ENCODE measurements at regions not wholly inside any gene's neighbourhood (a gene's known extent, or its start where the extent isn't known, plus 50 kb on each side); places are given as distances from the start of the nearest gene placed in this dataset.

DNA sequence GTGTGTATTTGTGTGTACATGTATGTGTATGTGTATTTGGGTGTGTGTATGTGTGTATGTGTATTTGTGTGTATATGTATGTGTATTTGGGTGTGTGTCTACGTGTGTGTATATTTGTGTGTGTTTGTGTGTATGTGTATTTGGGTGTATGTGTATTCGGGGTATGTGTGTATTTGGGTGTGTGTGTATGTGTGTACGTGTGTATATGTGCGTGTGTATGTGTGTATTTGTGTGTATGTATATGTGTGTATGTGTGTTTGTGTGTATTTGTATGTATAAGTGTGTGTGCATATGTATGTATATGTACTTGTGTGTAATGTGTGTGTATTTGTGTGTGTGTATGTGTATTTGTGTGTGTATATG is 62.0 kb downstream of the HAPSTR1 start:
- no peak overlapping the region for H3K9ac ChIP-seq (ENCODE audit: low read depth, low read length, poor library complexity, severe bottlenecking)
- H3F3A ChIP-seq (ENCODE audit: low read depth) = no peaks in the 10 kb centered on the region
- no peak overlapping the region for H3K4me3 ChIP-seq (ENCODE audit: low read length, poor library complexity, severe bottlenecking)
- no peaks in the 10 kb centered on the region for H3K36me3 ChIP-seq (ENCODE audit: insufficient read depth, low read length)
- H3K79me2 ChIP-seq (ENCODE audit: insufficient read depth, low read length) = no peaks in the 10 kb centered on the region
- no peaks in the 10 kb centered on the region for H3K27me3 ChIP-seq (ENCODE audit: insufficient read depth, low read length, poor library complexity, severe bottlenecking)
- H3K9me2 ChIP-seq (replicated peaks; ENCODE audit: low read depth, low read length) = no peaks in the 10 kb centered on the region
- H4K20me1 ChIP-seq (ENCODE audit: insufficient read depth, low read length, poor library complexity, severe bottlenecking) = no peaks in the 10 kb centered on the region
- no peaks in the 10 kb centered on the region for H3K4me1 ChIP-seq (ENCODE audit: insufficient read depth, low read length, poor library complexity, severe bottlenecking)
- H3K9me3 ChIP-seq (ENCODE audit: insufficient read depth, low read depth, low read length) = no peaks in the 10 kb centered on the region
- TF ChIP-seq CTCF (conservative IDR thresholded peaks at IDR 0.05; ENCODE audit: low read length) = no peak
- H2AFZ ChIP-seq (ENCODE audit: low read length) = no peak overlapping the region
- no peak overlapping the region for H3K4me2 ChIP-seq (ENCODE audit: low read depth, low read length, poor library complexity, severe bottlenecking)

- no peaks in the 10 kb centered on the region for H3F3A ChIP-seq (ENCODE audit: low read depth)
- H3K9me2 ChIP-seq (replicated peaks; ENCODE audit: low read depth, low read length) = no peaks in the 10 kb centered on the region
- no peaks in the 10 kb centered on the region for H3K9me3 ChIP-seq (ENCODE audit: insufficient read depth, low read depth, low read length)
- TF ChIP-seq CTCF (conservative IDR thresholded peaks at IDR 0.05; ENCODE audit: low read length) (no peak), EZH2phosphoT487 (IDR thresholded peaks at IDR 0.05; ENCODE audit: borderline replicate concordance) (no peak)
- no peaks in the 10 kb centered on the region for H3K27me3 ChIP-seq (ENCODE audit: insufficient read depth, low read length, poor library complexity, severe bottlenecking)
- no peak overlapping the region for H3K4me2 ChIP-seq (ENCODE audit: low read depth, low read length, poor library complexity, severe bottlenecking)
- H3K9ac ChIP-seq (ENCODE audit: low read depth, low read length, poor library complexity, severe bottlenecking) = no peak overlapping the region
- no peaks in the 10 kb centered on the region for H3K79me2 ChIP-seq (ENCODE audit: insufficient read depth, low read length)
- H3K36me3 ChIP-seq (ENCODE audit: insufficient read depth, low read length) = no peaks in the 10 kb centered on the region
- no peaks in the 10 kb centered on the region for H3K4me1 ChIP-seq (ENCODE audit: insufficient read depth, low read length, poor library complexity, severe bottlenecking)
- H3K4me3 ChIP-seq (ENCODE audit: low read length, poor library complexity, severe bottlenecking) = no peak overlapping the region
- no peak overlapping the region for H2AFZ ChIP-seq (ENCODE audit: low read length)
- H4K20me1 ChIP-seq (ENCODE audit: insufficient read depth, low read length, poor library complexity, severe bottlenecking) = no peaks in the 10 kb centered on the region
These were observed 63.3 kb downstream of the HAPSTR1 start for GRCh38 chr16:9154567-9155410.

DNA sequence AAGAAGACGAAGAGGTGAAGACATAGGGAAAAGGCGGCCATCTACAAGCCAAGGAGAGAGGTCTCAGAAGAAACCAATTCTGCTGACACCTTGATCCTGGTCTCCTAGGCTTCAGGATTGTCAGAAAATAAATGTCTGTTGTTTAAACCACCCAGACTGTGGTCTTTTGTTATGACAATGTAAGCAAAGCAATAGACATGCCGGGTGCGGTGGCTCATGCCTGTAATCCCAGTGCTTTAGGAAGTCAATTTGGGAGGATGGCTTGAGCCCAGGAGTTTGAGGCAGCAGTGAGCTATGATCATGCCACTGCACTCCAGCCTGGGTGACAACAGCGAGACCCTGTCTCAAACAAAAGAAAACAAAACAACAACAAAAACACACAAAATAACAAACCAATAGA is 64.4 kb downstream of the HAPSTR1 start:
- Histone ChIP-seq H3F3A (ENCODE audit: low read depth) (no peaks in the 10 kb centered on the region), H3K4me1 (ENCODE audit: insufficient read depth, low read length, poor library complexity, severe bottlenecking) (no peaks in the 10 kb centered on the region), H3K4me2 (ENCODE audit: low read depth, low read length, poor library complexity, severe bottlenecking) (no peak overlapping the region), H3K36me3 (ENCODE audit: insufficient read depth, low read length) (no peaks in the 10 kb centered on the region), H3K9me2 (replicated peaks; ENCODE audit: low read depth, low read length) (no peaks in the 10 kb centered on the region), H3K4me3 (ENCODE audit: low read length, poor library complexity, severe bottlenecking) (no peak overlapping the region), H3K9me3 (ENCODE audit: insufficient read depth, low read depth, low read length) (no peaks in the 10 kb centered on the region), H3K79me2 (ENCODE audit: insufficient read depth, low read length) (no peaks in the 10 kb centered on the region), H2AFZ (ENCODE audit: low read length) (no peak overlapping the region), H3K9ac (ENCODE audit: low read depth, low read length, poor library complexity, severe bottlenecking) (no peak overlapping the region), H4K20me1 (ENCODE audit: insufficient read depth, low read length, poor library complexity, severe bottlenecking) (no peaks in the 10 kb centered on the region), H3K27me3 (ENCODE audit: insufficient read depth, low read length, poor library complexity, severe bottlenecking) (no peaks in the 10 kb centered on the region)
- TF ChIP-seq EZH2phosphoT487 (IDR thresholded peaks at IDR 0.05; ENCODE audit: borderline replicate concordance) = no peak
- TF ChIP-seq CTCF (conservative IDR thresholded peaks at IDR 0.05; ENCODE audit: low read length) = no peak
